GM18909 (cell line): ENCODE measurements at regions not wholly inside any gene's neighbourhood (a gene's known extent, or its start where the extent isn't known, plus 50 kb on each side); places are given as distances from the start of the nearest gene placed in this dataset.
"Not testable (repeated sequence)": the region's sequence is repeated elsewhere in the genome, so short reads cannot be mapped to it uniquely, and the experiment has no call there.

Source experiments
- ATAC-seq: cut with Tn5 transposase; IDR thresholded peaks from one replicate; pipeline ENCODE4 v1.9.1; 2021; ENCODE audit warnings: mild to moderate bottlenecking; ENCODE audit not compliant: unreplicated experiment, poor library complexity

DNA sequence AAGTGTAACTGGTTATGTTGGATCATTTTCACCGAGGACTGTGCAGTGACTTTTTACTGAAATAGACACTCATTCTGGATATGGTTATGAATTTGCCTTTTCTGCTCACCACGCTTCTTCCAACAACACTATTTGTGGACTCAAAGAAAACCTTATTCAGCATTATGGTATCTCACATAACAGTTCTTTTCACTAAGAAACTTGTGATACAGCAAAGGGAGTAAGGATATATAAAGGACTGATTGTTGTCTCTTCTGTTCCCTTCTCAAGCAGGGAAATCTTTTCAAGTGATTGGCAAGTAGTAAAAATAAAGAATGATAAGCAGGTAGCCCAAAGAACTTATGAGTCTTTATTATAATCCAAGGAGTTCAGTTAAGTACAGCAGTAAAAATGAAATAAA is 131.5 kb upstream of the SV2C start:
- ATAC-seq: no peak

DNA sequence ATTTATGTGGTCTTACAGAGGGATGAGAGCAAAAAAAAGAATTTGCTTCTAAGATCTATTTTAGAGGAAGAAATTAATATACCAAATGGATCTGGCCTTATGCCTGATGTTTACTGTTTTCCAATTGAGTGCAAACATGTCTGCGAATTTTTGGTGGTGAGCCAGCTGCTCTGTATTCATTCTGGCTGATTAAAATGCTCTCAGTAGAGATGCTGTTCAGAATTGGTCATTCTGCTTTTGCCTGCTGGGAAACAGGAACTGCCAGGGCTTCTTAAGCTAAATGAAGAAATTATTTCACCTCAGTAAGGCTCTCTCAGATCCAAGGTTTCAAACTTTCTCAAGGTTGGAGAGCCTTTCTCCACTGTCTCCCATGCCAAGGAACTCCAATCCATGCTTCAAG is 132.0 kb upstream of the SV2C start:
- ATAC-seq: no peak

DNA sequence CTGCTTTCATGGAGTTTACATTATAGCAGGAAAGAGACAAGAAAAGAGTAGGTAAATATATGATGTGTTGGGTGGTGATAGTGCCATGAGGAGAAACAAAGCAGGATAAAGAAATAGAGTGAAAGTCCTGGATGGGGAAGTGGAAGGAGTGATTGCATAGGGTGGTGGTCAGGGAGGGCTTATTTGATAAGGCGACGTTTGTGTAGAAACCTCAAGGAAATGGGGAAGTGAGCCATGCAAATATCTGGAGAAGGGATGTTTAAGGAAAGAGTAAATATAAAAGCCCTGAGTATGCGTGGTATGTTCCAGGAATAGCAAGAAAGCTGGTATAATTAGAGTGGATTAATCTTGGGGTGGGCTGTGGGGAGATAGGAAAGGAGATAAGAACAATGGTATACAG is 134.7 kb upstream of the SV2C start:
- no peak for ATAC-seq

DNA sequence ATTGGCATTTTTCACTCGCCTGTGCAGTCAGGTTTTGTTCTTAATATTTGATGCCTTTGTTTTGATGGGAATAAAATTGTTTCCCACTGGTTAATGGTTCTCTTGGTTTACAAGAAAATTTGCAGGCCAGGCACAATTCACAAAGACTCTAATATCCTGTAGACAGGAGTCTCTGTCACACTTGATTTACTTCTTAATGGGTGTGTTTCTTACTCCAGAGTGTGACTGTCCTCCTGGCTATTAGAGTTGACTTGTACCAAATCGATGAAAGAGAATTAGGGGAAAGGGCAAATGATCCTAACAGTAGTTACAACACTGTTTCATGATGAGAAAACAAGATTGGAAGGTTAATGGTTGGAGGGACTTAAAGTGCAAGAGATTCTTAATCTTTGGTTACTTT is 142.8 kb upstream of the SV2C start:
- ATAC-seq: no peak

DNA sequence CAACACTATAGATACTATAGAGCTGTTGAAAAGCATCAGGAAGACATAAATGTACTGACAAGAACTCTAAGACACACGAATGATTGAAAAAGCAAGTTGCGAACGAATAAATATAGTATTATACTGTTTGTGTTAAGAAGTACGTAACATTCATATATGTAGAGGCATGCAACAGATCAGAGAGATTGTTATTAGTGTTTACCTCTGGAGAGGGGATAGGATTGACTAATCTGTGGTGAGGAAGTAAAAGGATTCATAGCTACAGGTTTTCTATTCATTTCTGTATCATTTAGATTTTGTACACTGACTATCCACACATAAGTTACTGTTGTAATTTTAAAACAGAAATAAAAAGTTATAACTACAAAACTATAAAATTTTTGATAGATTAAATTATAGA is 147.6 kb upstream of the SV2C start:
- ATAC-seq: no peak

DNA sequence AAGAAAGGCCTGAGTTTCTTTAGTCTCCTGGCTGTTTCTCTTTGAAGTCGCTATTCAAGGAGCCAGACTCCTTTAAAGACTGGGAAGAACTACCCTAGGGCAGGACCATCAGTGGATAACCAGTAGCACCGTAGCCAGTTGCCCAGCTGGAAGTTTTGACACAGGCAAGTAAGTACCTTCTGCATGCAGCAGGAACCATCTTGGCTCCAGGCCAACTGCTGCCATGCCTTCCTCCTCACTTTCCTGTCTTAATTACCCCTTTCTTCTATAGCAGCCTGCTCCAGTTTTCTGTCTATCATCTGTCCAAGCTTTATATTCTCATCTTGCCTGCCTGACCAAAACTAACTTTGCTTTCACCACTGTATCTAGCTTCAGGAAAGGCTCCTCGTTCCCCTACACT is 149.7 kb upstream of the SV2C start:
- ATAC-seq: no peak

DNA sequence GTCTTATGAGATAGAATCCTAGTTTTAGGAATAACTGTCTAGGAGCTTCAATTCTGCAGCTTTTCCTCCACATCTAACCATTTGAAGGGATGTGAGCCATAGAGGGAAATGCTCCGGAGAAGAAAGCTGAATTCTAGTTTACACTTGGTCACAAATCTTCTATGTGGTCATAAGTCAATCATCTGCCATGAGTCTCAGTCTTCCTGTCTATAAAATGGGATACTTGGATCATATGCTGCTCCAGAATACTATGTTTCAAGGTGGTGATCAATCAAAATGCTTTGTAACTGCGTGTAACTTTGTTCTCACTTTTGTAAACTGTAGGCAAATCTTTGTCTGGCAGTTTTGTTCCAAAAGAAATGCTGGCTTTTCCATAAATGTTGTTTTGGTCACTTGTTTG is 152.0 kb upstream of the SV2C start:
- no peak for ATAC-seq

DNA sequence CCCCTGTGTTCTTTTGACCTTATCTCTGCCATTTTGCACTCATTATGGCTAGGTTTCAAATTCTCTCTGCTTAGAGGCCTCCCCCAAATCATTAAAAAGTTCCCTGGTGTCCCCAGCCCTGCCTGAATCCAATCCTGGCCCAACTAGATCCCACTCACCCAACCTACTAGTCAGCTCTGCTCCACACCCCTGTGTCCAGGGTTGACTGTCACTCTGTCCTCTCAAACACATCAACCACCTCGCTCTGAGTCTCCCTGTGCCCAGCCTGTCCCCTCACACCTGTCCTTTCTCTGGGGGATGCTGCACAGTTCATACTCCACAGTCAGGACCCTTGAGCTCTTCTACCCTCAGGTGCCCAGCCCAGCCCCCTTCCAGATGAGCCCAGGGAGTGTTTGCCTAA is 154.2 kb upstream of the SV2C start:
- no peak for ATAC-seq

DNA sequence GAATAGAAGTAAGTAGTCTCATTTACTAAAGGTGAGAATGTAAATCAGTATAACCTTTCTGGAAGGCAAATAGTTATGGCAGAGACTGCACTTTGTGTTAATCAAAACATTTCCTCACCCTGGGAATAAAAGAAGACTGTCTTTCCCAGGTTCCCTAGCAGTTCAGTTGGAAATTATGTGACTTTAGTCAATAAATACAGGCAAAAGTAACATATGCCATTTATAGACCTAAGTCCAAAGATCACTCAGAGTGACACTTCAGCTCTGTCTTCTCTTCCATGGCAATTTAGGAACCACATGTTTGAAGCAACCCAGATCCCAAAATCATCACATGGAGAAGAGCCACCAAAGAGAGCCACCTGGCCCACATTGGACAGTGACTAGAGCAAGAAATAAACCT is 160.7 kb upstream of the SV2C start:
- ATAC-seq: no peak

DNA sequence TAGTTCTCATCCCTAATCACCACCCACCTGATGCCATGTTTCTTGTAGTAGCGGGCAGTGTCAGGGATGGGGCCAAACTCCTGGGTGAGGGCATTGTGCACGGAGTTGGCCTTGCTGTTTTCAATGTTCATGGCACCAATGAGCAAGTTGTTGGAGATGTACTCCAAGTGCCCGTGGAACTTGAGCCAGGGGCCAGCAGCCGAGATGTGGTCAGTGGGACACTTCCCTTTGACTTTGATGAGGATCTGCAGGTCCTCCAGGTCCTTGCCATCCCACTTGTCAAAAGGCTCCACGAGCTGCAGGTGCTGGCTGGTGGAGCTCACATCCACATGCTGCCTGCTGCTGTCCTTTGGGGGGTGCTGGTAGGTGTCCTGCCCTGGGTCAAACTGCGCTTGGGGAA is 162.2 kb upstream of the SV2C start:
- no peak for ATAC-seq

DNA sequence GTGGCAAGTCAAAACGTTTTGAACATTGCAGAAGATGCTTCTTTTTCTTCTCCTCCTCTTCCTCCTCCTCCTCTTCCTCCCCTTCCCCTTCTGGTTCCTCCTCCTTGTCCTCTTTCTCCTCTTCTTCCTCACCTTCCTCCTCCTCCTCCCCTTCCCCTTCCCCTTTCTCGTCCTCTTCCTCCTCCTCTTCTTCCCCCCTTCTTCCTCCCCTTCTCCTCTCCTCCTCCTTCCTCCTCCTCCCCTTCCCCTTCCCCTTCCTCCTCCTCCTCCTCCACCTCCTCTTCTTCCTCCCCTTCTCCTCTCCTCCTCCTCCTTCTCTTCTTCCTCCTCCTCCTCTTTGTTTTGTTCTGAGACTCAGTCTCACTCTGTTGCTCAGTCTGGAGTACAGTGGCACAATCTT is 167.0 kb upstream of the SV2C start:
- no peak for ATAC-seq

DNA sequence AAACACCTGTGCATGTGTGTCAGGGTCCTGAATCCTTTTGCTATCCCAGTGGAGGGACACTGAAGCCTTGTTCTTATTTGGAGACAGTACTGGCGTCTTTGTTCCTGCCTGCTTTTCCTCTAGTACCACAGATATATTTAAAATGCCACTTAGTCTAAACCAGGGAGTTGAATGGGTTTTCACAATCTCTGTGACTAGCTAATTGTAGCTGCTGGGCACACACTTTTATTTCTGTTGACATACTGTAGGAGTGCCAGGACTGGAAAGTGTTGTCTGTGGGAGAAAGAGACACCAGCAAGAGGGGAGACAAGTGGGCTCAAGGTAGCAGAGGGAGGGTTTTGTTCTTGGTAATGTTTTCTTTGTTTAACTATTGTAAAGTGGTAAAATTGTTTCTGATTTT is 174.0 kb upstream of the SV2C start:
- ATAC-seq: no peak

DNA sequence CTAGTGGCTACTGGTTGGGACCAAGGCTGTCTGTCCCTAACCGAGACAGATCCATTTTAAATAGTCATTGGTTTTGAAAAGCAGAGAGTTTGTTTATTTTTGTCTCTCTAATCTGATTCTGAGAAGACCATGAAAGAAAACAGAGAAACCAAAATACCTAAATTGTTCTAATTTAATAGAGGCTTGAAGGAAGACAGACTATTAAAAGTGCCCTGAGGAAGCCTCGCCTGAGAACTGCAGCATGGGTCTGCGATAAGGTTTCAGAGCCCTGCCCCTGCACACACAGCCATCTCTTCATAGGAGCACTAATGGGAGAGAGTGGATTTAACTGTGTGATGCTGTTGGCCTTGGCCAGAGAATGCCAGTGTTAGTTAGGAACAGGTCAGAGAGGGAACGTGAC is 175.5 kb upstream of the SV2C start:
- ATAC-seq: no peak

DNA sequence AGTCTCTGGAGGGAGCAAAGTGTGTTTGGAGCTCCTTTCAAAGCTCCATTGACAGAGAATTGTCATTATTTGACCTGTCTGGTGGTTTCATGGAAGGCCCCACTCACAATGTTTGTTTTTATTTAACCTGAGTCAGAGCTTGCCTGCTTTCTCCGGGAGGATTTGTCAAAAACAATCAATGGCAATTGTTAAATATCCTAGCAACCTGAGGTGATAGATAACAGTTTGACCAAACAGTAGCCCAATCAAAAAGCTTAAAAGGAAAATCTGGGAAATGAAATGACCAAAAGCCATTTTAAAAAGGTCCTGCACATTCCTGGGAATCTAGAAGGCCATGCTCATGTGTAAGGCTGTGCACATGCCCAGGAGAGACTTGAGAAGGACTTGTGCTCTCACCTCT is 177.2 kb upstream of the POC5 start:
- ATAC-seq: no peak

DNA sequence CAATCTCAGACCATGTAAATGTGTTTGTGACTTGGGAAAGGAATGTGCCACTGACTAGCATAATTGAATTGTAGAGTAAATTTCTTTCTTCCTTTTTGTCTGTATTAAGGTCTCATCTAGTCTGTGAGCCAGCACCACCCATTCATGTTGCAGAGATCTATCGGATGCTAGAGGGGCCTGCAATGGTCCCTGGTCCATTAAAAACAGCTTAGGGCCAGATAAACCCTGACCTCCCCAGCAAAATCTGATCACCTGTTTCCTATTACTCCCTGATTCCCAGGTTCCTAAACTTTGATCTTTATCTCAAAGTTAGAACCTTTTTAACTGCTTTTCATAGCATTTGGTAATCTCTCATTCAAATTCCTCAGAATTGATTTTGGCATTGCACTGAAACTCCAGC is 174.5 kb upstream of the POC5 start:
- no peak for ATAC-seq

DNA sequence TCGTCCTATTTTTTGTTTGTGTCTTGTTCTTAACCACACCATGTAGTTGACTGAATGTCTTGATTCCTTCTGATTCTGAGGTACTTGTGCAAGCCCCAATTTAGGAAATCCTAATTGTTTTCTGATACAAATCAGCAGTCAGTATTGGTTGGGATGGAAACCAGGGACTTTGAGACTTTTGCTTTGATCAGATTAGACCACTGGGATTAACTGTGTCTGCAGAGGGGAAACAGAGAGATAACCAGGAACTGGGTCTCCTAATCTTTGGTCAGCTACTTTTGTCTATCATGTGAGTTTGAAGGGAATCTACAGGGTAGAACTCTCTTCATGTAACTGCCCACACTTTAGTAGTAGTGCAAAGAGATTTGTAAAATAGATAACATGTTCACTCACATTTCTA is 173.8 kb upstream of the POC5 start:
- ATAC-seq: no peak

DNA sequence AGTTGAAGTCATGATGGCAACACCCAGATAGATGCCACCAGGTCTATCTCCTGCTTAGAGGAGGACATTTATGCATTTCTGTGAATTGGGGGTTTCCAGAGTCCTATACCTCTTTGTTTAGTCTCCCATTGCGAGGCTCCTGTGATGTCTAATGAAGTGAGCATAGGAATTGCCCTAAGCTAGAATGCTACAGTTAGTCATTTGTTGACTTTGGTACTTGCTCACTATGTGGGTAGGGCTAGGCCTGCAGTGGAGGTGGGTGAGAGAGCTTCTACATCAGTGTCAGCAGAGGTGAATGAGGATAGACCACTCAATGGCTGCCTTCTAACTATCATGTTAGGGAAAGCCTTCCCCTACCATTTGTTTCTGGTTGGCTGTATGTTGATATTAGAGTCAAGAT is 173.3 kb upstream of the POC5 start:
- ATAC-seq: no peak

DNA sequence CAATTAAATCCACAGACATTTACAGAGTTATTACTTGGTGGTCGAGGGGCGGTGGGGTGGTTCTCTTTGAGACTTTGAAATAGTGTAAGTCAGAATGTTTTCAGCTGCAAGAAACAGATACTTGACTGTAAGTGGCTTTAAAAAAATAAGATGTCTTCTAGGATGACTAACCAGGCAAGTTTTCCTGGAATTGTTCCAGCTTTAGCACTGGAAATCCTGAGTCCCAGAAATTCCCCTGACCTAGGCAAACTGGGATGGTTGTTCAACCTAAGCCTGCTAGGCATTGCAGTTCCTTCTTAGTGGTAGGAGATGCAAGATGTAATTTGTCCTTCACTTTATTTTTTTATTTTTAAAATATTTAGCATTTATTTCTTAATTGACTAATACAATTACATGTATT is 169.5 kb upstream of the POC5 start:
- no peak for ATAC-seq

DNA sequence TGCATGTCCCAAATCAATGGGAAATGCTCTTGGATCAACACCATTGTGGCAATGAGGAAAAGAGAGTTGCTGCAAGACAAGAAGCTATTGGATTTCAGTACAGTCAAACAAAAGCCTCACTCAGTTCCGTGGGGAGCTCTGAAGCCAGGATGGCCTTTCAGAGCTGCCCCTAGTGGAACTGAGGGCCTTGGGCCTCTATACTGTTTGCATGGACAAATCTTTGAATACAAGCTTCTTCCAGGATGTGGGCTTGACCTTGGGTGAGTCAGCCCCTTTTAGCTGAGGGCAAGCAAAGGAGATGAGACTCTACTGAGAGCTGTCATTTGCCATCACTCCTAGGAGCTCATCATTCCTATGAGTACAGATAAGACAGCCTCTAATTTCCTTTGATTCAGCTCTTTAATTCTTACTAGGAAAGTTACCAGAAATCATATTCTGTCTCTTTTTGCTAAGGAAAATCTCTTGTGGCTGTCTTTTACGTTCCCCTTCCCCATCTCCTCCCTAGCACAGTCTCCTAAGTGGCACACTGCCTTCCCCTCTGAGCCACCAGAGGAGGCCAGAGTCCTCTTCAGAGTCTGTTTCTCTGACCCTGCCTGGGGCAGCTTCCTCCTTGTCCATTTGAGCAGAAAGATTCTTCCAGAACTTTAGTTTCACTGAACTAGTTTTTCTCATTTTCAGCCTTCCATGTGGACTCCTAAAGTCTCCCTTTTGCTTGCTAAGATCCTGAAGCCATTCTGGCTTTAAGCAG is 168.8 kb upstream of the POC5 start:
- ATAC-seq: no peak

DNA sequence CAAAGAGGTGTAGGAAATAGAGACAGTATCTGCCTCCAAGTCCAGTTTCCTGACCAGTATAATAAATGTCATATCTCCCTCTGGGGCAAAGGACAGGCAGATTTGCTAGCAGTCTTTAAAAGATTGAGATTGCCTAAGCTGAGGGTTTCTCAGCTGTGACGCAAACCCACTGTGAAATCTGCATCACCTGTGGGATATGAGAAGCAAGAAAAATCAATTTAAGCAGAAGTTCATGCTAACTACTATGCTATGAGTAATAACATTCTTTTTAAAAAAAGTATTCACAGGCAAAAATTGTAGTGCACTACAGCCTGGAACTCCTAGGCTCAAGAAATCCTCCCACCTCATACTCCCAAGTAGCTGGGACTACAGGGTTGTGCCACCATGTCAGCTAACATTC is 168.1 kb upstream of the POC5 start:
- no peak for ATAC-seq

DNA sequence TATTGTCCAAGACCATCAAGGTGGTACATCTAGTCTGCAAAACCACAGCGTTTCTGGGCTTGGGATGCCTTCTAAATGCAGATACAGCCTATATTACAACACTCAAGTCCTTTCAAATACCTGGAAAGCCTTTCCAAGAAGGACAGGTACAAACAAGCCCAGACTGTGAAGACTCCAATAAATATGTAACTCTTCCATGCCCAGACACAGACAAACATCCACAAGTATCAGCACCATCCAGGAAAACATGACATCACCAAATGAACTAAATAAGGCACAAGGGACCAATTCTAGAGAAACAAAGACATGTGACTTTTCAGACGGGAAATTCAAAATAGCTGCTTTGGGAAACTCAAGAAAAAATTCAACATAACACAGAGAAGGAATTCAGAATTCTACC is 152.7 kb upstream of the POC5 start:
- no peak for ATAC-seq

DNA sequence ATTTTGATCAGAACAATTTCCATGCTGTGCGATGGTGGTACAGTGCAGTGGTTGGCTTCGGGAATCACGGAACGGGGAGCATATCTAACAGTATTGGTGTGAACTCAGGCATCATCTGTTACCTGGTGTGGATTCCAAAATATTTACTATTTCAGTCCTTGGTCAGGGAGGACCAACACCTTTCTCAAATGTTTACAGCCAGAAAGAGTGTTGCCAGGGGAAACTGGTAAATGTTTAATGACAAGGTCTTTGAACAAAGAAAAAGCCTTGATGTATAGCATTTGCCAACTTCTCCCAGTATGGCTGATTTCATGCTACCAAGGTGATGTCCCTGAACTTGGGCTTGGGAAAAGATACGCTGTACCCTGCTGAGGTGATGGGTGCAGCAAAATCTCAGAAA is 145.6 kb upstream of the POC5 start:
- ATAC-seq: no peak

DNA sequence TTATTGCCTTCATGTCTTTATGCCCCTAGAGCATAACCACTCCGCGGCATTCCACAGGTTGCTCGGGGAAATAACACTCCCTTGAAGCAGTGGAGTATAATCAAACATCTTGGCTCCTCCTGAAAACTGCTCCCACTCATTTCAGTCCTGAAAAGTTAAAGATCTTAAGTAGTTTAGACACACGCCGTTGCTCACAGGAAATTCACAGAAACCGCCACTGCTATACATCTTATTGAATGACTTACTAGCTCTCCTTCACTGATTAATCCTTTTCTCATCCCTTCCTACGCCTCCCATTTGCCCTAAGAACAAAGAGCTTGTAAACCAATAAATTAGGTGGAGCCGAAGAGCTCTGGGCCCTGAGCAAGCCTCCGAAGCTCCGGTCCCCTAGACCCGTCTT is 142.4 kb upstream of the POC5 start:
- not testable (repeated sequence) for ATAC-seq
